Esophagus (tissue), 2 donors: ENCODE measurements at regions not wholly inside any gene's neighbourhood (a gene's known extent, or its start where the extent isn't known, plus 50 kb on each side); places are given as distances from the start of the nearest gene placed in this dataset.

Source experiments
- H3K27ac ChIP-seq, 2 donors: one replicate each; pipeline ENCODE4 v1.5.1; 2013; ENCODE audit warnings: low read depth in 2 of 2, mild to moderate bottlenecking in 2 of 2, inconsistent platforms in 1 of 2, low read length in 1 of 2, moderate library complexity in 1 of 2
- H3K27me3 ChIP-seq, 2 donors: one replicate each; pipeline ENCODE4 v1.6.1; 2013; ENCODE audit warnings: low read length in 2 of 2, control low read depth in 1 of 2, mild to moderate bottlenecking in 1 of 2; ENCODE audit not compliant: insufficient read depth in 2 of 2, control insufficient read depth in 1 of 2
- H3K36me3 ChIP-seq, 2 donors: one replicate each; pipeline ENCODE4 v1.6.1; 2013; ENCODE audit warnings: low read length in 1 of 2; ENCODE audit not compliant: control insufficient read depth in 2 of 2, insufficient read depth in 2 of 2
- H3K4me1 ChIP-seq, 2 donors: one replicate each; pipeline ENCODE4 v1.6.1; 2013; ENCODE audit warnings: low read length in 1 of 2; ENCODE audit not compliant: control insufficient read depth in 2 of 2, insufficient read depth in 2 of 2
- H3K4me3 ChIP-seq, 2 donors: one replicate each; pipeline ENCODE4 v1.5.1; 2013; ENCODE audit warnings: low read length in 2 of 2, mild to moderate bottlenecking in 2 of 2, low read depth in 1 of 2, moderate library complexity in 1 of 2
- H3K9me3 ChIP-seq, 2 donors: one replicate each; pipeline ENCODE4 v1.6.1; 2013; ENCODE audit warnings: mild to moderate bottlenecking in 2 of 2, low read depth in 1 of 2, low read length in 1 of 2, moderate library complexity in 1 of 2; ENCODE audit not compliant: control insufficient read depth in 2 of 2, insufficient read depth in 1 of 2
- WGBS, 2 donors: extraction: QIAGEN DNeasy Blood & Tissue Kit; methylation state at CpG; one replicate each; pipeline ENCODE4 v1.1.7; 2013; 5-methylcytosine and 5-hydroxymethylcytosine counted together
- donor health status: healthy with polysubstance abuse.
- donor health status: Bipolar disorder and iron deficiency.

DNA sequence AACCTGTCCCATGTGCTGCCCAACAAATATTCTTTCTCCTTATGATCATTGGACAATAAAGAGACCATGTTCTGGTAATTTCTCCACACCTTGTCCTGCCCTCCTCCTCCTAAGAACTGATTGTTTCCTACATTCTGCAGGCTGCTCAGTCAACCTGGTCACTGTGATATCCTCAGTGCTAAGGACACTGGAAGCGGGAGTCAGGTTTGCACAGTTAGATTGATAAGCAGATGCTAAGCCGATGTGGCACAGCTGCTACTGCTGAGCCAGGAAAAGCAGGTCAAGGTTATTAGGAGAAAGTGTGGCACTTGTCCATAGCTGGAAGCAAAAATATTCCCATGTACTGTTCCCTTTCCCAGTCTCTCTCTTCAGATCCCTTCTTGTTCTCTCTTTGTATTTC lies 154.8 kb downstream of the TFAP2B start:
- no peak overlapping the region for H3K4me3 ChIP-seq
- 69 to 83% methylated on average over 2 of the region's 2 CpGs for whole genome bisulfite sequencing, 2 donors

DNA sequence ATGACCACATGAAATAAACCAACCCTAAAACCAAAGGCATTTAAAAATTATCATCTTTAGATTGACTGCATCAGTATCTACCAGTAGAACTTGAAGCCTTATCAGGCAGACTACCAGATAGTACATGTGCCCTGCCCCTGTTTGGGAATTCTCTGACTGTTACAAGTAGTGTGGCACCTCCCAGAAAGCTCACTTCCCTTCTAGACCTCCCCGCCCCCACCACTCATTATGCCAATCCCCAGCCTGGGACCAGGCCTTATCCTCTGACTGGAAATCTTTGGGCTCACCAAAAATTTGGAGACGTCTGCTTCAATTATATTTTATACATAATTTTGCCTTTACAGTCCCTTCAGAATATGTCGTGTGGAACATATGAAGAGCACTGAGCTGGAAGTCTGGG lies 155.6 kb downstream of the TFAP2B start:
- no peak overlapping the region for H3K27ac ChIP-seq
- 78 to 86% methylated on average over 3 of the region's 3 CpGs for WGBS, 2 donors
- no peaks in the 10 kb centered on the region for H3K4me1 ChIP-seq
- no peak overlapping the region for H3K4me3 ChIP-seq
- no peaks in the 10 kb centered on the region for H3K27me3 ChIP-seq
- no peaks in the 10 kb centered on the region for H3K36me3 ChIP-seq
- H3K9me3 ChIP-seq = no peaks in the 10 kb centered on the region

More for the DNA sequence above, 154.8 kb downstream of the TFAP2B start:
- no peaks in the 10 kb centered on the region for H3K27me3 ChIP-seq
- no peaks in the 10 kb centered on the region for H3K9me3 ChIP-seq
- H3K27ac ChIP-seq = no peak overlapping the region
- H3K36me3 ChIP-seq = no peaks in the 10 kb centered on the region
- no peaks in the 10 kb centered on the region for H3K4me1 ChIP-seq

DNA sequence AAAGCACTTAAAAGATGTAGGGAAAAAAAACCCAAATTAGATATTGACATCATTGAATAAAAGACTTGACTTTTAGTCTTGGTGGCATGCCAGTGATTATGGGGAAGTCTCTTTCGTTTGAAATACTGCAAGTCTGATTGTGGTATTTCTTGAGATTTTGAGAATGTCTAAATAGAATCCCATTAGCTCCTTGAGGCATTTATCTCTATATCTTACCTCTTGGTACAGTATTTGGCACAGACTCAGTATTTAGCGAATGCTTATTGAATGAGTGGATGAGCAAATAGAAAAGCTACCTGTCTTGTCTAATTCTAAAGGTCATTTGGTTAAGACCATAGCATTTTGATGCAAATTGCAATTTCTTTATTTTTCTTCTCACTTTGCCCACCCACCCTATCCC lies 156.5 kb downstream of the TFAP2B start:
- Histone ChIP-seq H3K36me3 (no peaks in the 10 kb centered on the region), H3K4me1 (no peaks in the 10 kb centered on the region), H3K27ac (no peak overlapping the region), H3K9me3 (no peaks in the 10 kb centered on the region), H3K4me3 (no peak overlapping the region), H3K27me3 (no peaks in the 10 kb centered on the region)
- 70 to 77% methylated on average over 2 of the region's 2 CpGs for whole genome bisulfite sequencing, 2 donors

DNA sequence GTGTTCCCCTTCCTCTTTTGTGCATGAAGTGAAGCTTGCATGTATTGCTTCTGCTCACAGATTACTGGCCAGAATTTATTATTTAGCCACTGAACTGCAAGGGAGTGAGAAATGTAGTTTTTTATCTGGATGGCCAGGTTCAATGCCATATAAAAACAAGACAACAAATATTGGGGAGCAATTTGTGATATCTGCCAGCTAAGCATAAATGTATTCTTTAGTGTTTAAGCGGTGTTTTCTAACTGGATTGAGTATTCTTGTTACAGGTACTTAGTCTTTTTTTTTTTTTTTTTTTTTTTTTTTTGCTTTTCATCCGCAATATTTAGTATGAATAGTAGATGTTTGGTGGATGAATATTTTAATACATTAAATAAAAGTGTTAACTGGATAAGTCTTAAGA lies 158.2 kb downstream of the TFAP2B start:
- Histone ChIP-seq H3K4me3 (no peak overlapping the region), H3K27ac (no peak overlapping the region), H3K36me3 (no peaks in the 10 kb centered on the region), H3K4me1 (no peaks in the 10 kb centered on the region), H3K9me3 (no peaks in the 10 kb centered on the region), H3K27me3 (no peaks in the 10 kb centered on the region)
- 85 to 97% methylated on average over 2 of the region's 2 CpGs for WGBS, 2 donors

DNA sequence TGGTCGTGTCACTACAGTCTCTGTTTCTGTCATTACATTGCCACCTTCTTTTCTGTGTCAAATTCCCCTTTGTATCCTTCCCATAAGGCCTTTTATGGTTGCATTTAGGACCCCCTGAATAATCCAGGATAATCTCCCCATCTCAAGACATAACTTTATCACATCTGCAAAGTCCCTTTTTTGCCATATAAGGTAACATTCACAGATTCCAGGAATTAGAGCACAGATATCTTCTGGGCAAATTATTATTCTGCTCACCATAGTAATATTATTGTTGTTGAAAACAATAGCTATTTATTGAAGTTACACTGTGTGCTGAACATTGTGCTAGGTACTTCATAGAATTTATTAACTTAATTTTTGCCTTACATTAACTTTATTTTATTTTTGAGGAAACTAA lies 159.1 kb downstream of the TFAP2B start:
- Histone ChIP-seq H3K27me3 (no peaks in the 10 kb centered on the region), H3K36me3 (no peaks in the 10 kb centered on the region), H3K27ac (no peak overlapping the region), H3K4me3 (no peak overlapping the region), H3K4me1 (no peaks in the 10 kb centered on the region), H3K9me3 (no peaks in the 10 kb centered on the region)
- 65 to 68% methylated on average over 1 of the region's 1 CpG for WGBS, 2 donors

DNA sequence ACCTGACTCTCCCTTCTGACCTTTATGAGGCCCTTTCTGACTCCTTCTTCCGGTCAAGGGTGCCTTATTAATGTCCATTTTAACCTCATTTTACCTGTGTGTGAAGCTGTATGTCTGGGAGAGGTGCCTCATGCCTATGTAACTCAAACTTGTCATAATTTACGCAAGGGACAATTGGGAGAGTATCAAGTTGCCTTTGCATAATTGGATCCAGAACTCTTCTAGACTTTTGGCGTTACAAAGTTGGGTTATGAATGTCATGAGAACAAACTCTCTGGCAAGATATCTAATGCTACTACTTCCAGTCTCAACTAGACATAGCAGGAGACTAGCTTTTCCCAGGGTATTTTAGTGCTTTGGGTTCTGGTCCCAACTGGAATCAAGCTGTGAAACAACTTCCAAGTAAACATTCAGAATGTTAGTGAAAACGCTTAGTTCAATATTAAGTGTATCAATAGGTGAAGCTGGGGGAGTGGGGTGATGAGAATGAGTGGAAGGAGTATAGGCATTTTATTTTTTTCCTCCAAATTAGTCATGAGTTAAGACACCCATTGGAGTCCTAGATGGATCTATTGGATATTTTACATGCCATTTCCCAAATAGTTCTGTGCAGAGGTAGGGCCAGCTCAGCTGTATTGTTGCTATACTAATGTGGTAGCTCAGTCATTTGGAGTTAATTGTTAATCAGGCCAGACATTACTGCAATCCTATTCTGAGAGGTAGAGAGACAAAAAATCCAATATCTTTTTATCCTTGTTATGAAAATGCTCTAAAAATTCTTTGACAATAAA lies 159.9 kb downstream of the TFAP2B start:
- Histone ChIP-seq H3K27ac (no peak overlapping the region), H3K9me3 (no peaks in the 10 kb centered on the region), H3K4me3 (no peak overlapping the region), H3K4me1 (no peaks in the 10 kb centered on the region), H3K36me3 (no peaks in the 10 kb centered on the region), H3K27me3 (no peaks in the 10 kb centered on the region)
- WGBS, 2 donors = 65 to 84% methylated on average over 4 of the region's 4 CpGs

DNA sequence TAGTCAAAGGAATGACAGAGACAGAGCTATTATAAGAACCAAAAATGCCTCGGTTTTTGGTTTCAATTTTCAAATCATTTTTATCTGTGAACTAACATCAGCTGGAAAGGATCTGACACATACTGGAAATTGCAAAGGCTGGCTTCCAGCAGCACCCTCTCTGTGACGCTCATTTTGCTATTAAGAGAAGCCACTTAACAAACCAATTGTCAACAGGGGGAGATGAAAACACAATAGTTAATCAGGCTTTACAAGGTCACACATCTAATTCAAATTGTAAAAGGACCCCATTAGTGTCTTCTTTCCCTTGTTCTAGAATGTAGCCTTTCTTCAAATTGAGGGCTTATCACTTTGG lies 160.5 kb downstream of the TFAP2B start:
- Histone ChIP-seq H3K27ac (no peak overlapping the region), H3K4me1 (no peaks in the 10 kb centered on the region), H3K4me3 (no peak overlapping the region), H3K27me3 (no peaks in the 10 kb centered on the region), H3K36me3 (no peaks in the 10 kb centered on the region), H3K9me3 (no peaks in the 10 kb centered on the region)
- WGBS, 2 donors = 46 to 58% methylated on average over 2 of the region's 2 CpGs

DNA sequence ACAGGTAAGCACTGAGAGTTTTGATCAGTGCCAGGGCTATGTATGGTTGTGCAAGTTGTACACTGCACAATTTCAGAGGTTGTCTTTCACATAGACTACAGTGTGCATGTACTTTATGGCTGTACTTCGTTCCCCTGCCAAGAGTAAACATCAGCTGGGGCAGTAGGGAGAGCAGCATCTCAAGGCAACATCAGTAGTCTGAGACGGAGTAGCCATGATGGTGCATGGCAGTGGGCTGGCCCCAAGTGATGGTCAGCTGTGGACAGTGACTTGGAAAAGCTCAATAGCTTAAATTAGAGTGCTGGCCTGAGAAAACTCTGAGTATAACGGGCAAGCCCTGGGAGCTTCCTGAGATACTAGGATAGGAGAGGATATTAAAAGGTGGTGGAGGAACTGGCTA lies 165.5 kb downstream of the TFAP2B start:
- WGBS, 2 donors = 67 to 81% methylated on average over 3 of the region's 3 CpGs
- no peak overlapping the region for H3K4me3 ChIP-seq
- no peaks in the 10 kb centered on the region for H3K36me3 ChIP-seq
- no peaks in the 10 kb centered on the region for H3K4me1 ChIP-seq
- H3K9me3 ChIP-seq = no peaks in the 10 kb centered on the region
- H3K27ac ChIP-seq = no peak overlapping the region
- no peaks in the 10 kb centered on the region for H3K27me3 ChIP-seq

DNA sequence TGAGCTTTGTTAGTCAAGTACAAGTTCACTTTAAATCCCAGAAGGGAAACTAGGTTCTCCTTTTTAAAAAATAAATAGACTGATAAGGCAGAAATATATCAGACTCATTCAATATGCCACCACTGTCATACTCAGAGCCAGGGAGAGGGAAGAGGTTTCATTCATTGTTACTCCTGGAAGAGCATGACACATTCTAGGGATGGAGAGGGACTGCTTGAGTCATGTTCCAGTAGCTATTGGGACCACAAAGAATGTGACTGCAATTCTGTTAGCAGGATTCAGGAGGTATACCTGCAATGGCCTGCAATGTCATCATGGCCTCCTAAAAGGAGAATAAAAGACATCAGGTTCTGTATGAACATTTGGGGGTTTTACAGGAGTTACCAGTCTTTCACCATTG lies 167.6 kb downstream of the TFAP2B start:
- H3K27ac ChIP-seq = no peak overlapping the region
- no peaks in the 10 kb centered on the region for H3K36me3 ChIP-seq

DNA sequence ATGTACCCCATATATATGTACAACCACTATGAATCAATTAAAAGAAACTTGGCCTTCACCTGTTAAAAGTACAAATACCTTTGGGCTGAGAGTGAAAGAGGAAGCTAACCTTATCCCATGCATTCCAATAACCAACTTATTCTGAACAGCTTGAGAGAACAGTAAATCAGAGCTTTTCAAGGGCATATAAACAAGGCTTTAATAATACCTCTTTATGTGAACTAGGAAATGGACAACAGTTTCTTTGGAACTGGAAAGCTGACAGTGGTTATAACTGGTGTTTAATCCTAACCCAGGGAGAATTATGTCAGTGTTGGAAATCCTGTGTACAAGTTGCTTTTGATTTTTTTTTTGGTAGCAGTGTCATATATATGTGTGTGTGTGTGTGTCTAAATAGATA lies 170.5 kb downstream of the TFAP2B start:
- H3K4me1 ChIP-seq = no peaks in the 10 kb centered on the region
- H3K36me3 ChIP-seq = no peaks in the 10 kb centered on the region
- H3K27ac ChIP-seq = no peak overlapping the region
- H3K4me3 ChIP-seq = no peak overlapping the region
- no peaks in the 10 kb centered on the region for H3K9me3 ChIP-seq
- no peaks in the 10 kb centered on the region for H3K27me3 ChIP-seq

More for the DNA sequence above, 167.6 kb downstream of the TFAP2B start:
- H3K4me3 ChIP-seq = no peak overlapping the region
- H3K27me3 ChIP-seq = no peaks in the 10 kb centered on the region
- no peaks in the 10 kb centered on the region for H3K9me3 ChIP-seq
- H3K4me1 ChIP-seq = no peaks in the 10 kb centered on the region
